SH-SY5Y (cell line): ENCODE measurements at regions not wholly inside any gene's neighbourhood (a gene's known extent, or its start where the extent isn't known, plus 50 kb on each side); places are given as distances from the start of the nearest gene placed in this dataset.

Experiments
- GATA2 ChIP-seq: IDR thresholded peaks from 2 replicates; pipeline ENCODE4 v1.6.1; 2011; ENCODE audit warnings: mild to moderate bottlenecking, low read depth, low read length
- GATA3 ChIP-seq: IDR thresholded peaks from 2 replicates; pipeline ENCODE4 v1.6.1; 2011; ENCODE audit warnings: low read depth, mild to moderate bottlenecking, low read length, moderate library complexity

DNA sequence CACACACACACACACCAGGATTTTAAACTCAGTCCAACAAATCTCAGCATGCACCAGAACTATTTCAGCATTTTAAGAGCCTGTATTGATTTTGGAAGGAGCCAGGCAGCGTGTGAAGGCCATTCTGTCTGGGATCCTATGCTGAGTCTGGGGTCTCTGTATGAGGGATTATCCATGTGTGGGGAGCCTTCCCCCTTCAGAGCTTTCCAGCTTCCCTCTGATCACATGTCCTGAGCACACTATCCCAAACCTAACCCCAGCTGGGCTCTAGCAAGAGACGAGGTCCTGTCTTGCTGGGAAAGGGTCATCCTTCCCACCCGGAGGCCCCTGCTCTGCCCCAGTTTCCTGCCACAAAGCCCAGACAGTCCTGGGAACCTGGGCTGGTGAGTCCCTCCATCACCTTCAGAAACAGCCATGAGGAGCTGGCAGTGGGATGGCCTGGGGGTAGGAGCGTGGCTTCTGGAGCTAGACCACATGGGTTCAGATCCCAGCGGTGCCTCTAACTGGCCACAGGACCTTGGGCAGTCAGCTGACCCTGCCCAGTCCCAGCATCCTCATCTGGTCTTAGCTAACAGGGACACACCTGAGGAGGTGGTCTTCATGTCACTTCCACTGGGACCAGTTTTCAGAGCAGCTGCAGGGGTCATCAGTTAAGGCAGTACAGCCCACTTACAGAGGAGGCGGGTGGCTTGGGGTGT is 79.6 kb upstream of the RET start:
- TF ChIP-seq GATA2 (no peak), GATA3 (no peak)
